ENCODE measurements at regions not wholly inside any gene's neighbourhood (a gene's known extent, or its start where the extent isn't known, plus 50 kb on each side); places are given as distances from the start of the nearest gene placed in this dataset.

DNA sequence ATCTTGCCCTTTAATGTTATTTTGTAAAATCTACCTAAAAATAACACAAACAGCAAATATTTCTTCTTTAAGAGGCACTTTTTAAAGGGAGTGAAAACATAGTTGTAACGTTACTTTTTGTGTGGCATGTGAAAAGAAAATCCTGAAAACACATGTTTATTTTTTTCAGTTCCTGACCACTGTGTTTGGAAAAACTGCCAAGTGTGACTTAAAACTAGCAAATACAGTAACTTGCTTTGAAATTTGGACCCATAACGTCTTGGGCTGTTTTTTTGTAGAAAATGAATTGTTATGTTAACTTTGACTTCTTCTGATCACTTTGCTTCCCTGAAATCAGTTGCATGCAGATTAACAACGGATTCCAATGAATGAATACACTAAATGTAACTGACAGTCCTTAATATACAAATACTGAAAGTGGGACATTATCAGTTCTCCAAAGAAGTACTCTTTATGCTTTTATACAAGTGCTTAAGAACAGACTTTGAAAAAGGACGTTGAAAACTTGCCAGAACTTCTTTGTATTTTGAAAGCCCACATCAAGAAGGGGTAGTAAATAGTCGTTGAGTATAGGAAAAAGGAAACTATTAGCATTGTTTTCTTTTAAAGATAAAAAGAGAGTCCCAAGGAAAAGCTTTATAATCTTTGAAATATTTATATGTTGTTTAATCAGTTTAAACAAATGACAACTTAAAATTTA is 96.1 kb upstream of the ZEB2 start:
- TF ChIP-seq, protein P1, sequence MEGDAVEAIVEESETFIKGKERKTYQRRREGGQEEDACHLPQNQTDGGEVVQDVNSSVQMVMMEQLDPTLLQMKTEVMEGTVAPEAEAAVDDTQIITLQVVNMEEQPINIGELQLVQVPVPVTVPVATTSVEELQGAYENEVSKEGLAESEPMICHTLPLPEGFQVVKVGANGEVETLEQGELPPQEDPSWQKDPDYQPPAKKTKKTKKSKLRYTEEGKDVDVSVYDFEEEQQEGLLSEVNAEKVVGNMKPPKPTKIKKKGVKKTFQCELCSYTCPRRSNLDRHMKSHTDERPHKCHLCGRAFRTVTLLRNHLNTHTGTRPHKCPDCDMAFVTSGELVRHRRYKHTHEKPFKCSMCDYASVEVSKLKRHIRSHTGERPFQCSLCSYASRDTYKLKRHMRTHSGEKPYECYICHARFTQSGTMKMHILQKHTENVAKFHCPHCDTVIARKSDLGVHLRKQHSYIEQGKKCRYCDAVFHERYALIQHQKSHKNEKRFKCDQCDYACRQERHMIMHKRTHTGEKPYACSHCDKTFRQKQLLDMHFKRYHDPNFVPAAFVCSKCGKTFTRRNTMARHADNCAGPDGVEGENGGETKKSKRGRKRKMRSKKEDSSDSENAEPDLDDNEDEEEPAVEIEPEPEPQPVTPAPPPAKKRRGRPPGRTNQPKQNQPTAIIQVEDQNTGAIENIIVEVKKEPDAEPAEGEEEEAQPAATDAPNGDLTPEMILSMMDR (IDR thresholded peaks at IDR 0.05), result no peak
- no peak for TF ChIP-seq POLR2A (IDR thresholded peaks at IDR 0.05)

Measured in testis (tissue), 2 donors.